ENCODE measurements at regions not wholly inside any gene's neighbourhood (a gene's known extent, or its start where the extent isn't known, plus 50 kb on each side); places are given as distances from the start of the nearest gene placed in this dataset.

DNA sequence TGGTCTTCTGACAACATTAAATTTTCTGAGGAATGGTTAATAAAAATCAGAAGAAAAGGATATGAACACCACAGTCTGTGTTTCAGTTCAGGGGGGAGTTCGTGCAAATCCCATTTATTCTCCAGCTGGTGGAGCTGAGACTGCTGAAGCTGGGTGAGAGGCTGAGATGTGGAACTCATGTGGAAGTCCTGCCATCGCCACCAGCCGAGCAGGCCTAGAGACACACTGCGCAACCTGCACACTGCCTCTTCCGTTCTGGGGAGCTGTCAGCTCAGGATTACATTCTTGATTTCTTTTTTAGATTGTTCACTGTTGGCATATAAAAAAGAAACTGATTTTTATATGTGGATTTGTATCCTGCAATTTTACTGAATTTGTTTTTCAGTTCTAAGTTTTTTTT, 66.6 kb upstream of the ELOVL6 start:
- TF ChIP-seq, protein P1, sequence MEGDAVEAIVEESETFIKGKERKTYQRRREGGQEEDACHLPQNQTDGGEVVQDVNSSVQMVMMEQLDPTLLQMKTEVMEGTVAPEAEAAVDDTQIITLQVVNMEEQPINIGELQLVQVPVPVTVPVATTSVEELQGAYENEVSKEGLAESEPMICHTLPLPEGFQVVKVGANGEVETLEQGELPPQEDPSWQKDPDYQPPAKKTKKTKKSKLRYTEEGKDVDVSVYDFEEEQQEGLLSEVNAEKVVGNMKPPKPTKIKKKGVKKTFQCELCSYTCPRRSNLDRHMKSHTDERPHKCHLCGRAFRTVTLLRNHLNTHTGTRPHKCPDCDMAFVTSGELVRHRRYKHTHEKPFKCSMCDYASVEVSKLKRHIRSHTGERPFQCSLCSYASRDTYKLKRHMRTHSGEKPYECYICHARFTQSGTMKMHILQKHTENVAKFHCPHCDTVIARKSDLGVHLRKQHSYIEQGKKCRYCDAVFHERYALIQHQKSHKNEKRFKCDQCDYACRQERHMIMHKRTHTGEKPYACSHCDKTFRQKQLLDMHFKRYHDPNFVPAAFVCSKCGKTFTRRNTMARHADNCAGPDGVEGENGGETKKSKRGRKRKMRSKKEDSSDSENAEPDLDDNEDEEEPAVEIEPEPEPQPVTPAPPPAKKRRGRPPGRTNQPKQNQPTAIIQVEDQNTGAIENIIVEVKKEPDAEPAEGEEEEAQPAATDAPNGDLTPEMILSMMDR (conservative IDR thresholded peaks at IDR 0.05; ENCODE audit: low read depth, low read length): no peak
- TF ChIP-seq EZH2 (IDR thresholded peaks at IDR 0.05; ENCODE audit: borderline replicate concordance, low read depth, low read length, poor library complexity, severe bottlenecking): no peak

Data from A673 (cell line).